DND-41 (cell line): ENCODE measurements at regions not wholly inside any gene's neighbourhood (a gene's known extent, or its start where the extent isn't known, plus 50 kb on each side); places are given as distances from the start of the nearest gene placed in this dataset.

Experiments used
- ATAC-seq: fragments of 200-7000 bp; cut with Tn5 transposase; 3 replicates; pipeline ENCODE4 v1.9.1; 2021; ENCODE audit warnings: low read depth; ENCODE audit not compliant: insufficient read depth
- DNase-seq: peaks from one replicate; pipeline ENCODE4 v3.0.0-alpha.2; 2020
- H2AFZ ChIP-seq: 2 replicates; pipeline ENCODE4 v1.6.0; 2012; ENCODE audit warnings: low read depth, low read length
- H3K27ac ChIP-seq: 2 replicates; pipeline ENCODE4 v1.5.1; 2012; ENCODE audit warnings: low read length, inconsistent platforms
- H3K27me3 ChIP-seq: fragments of 200-600 bp; sonication (generic); 2 replicates; pipeline ENCODE4 v1.6.0; 2012; ENCODE audit warnings: low read length, mild to moderate bottlenecking, inconsistent platforms; ENCODE audit not compliant: insufficient read depth, poor library complexity
- H3K36me3 ChIP-seq: 2 replicates; pipeline ENCODE4 v1.5.1; 2012; ENCODE audit warnings: low read length, inconsistent platforms; ENCODE audit not compliant: insufficient read depth
- H3K4me1 ChIP-seq: 2 replicates; pipeline ENCODE4 v1.5.1; 2012; ENCODE audit warnings: mild to moderate bottlenecking, low read length; ENCODE audit not compliant: insufficient read depth
- H3K4me2 ChIP-seq: 2 replicates; pipeline ENCODE4 v1.6.0; 2012; ENCODE audit warnings: mild to moderate bottlenecking, moderate library complexity, low read length, inconsistent platforms; ENCODE audit not compliant: insufficient read depth
- H3K4me3 ChIP-seq, 2 experiments: fragments of 200-600 bp in 1 of 2; shearing (Covaris generic) in 1 of 2; 2 replicates each; pipeline ENCODE4 v1.5.1; 2012 to 2016; ENCODE audit warnings: inconsistent platforms in 2 of 2, low read length in 2 of 2, mild to moderate bottlenecking in 2 of 2, low read depth in 1 of 2, moderate library complexity in 1 of 2
- H3K79me2 ChIP-seq: 2 replicates; pipeline ENCODE4 v1.6.0; 2012; ENCODE audit warnings: low read length, inconsistent platforms; ENCODE audit not compliant: insufficient read depth
- H3K9ac ChIP-seq: 2 replicates; pipeline ENCODE4 v1.6.0; 2012; ENCODE audit warnings: low read depth, mild to moderate bottlenecking, inconsistent platforms, low read length, moderate library complexity
- H3K9me3 ChIP-seq: 2 replicates; pipeline ENCODE4 v1.5.1; 2012; ENCODE audit warnings: low read length, moderate library complexity, mild to moderate bottlenecking, inconsistent platforms; ENCODE audit not compliant: insufficient read depth, severe bottlenecking
- H4K20me1 ChIP-seq: 2 replicates; pipeline ENCODE4 v1.6.0; 2012; ENCODE audit warnings: low read length; ENCODE audit not compliant: insufficient read depth
- CTCF ChIP-seq: IDR thresholded peaks from 2 replicates; pipeline ENCODE4 v1.5.1; 2012; ENCODE audit warnings: borderline replicate concordance, low read length, moderate library complexity, mild to moderate bottlenecking; ENCODE audit not compliant: poor library complexity, severe bottlenecking; ENCODE audit errors: extremely low read depth
- EZH2 ChIP-seq: IDR thresholded peaks from 3 replicates; pipeline ENCODE4 v1.6.1; 2012; ENCODE audit warnings: borderline replicate concordance, low read depth, mild to moderate bottlenecking, moderate library complexity, low read length, inconsistent platforms; ENCODE audit not compliant: severe bottlenecking

GRCh38 chr15:70225416-70225815, 127.7 kb upstream of the TLE3 start:
- H3K9ac ChIP-seq = no peak overlapping the region
- no peak overlapping the region for H3K4me2 ChIP-seq
- ATAC-seq (no peak), DNase-seq (no peak)
- H3K79me2 ChIP-seq = no peaks in the 10 kb centered on the region
- H3K4me3 ChIP-seq = no peak overlapping the region
- H3K9me3 ChIP-seq = no peaks in the 10 kb centered on the region
- H4K20me1 ChIP-seq = no peaks in the 10 kb centered on the region
- H3K27me3 ChIP-seq = no peaks in the 10 kb centered on the region
- no peak overlapping the region for H3K27ac ChIP-seq
- H3K4me1 ChIP-seq = no peaks in the 10 kb centered on the region
- TF ChIP-seq EZH2 (no peak), CTCF (no peak)
- H3K36me3 ChIP-seq = no peaks in the 10 kb centered on the region
- H2AFZ ChIP-seq = no peak overlapping the region

DNA sequence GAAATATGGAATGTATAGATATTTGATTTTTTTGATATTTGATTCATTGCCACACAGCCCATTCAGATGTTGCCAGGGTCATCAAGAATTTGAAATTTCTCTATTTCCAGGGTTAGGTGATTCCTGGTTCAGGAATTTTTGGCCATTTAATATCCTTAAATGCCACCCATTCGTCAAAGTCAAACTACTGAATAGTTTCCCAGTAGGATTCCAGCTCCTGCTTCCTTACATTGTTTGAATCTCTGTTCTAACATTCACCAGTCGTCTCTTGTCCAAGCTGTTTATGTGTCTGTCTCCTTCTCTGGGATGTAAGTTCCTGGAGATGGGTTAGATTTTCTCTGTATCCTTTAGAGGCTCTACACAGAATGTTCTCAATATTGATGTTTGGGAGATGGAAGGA, 124.9 kb upstream of the TLE3 start:
- Histone ChIP-seq H3K9ac (no peak overlapping the region), H3K4me1 (no peaks in the 10 kb centered on the region), H3K27me3 (no peaks in the 10 kb centered on the region), H3K27ac (no peak overlapping the region), H3K36me3 (no peaks in the 10 kb centered on the region), H3K79me2 (no peaks in the 10 kb centered on the region), H4K20me1 (no peaks in the 10 kb centered on the region), H2AFZ (no peak overlapping the region), H3K9me3 (no peaks in the 10 kb centered on the region), H3K4me2 (no peak overlapping the region), H3K4me3 (no peak overlapping the region)
- ATAC-seq = no peak
- TF ChIP-seq CTCF (no peak), EZH2 (no peak)
- DNase-seq = no peak

GRCh38 chr15:70220490-70221096, 122.9 kb upstream of the TLE3 start:
- H3K36me3 ChIP-seq = no peaks in the 10 kb centered on the region
- no peak overlapping the region for H3K4me3 ChIP-seq
- no peak overlapping the region for H3K27ac ChIP-seq
- no peaks in the 10 kb centered on the region for H3K27me3 ChIP-seq
- H2AFZ ChIP-seq = no peak overlapping the region
- DNase-seq (no peak), ATAC-seq (no peak)
- TF ChIP-seq EZH2 = no peak
- TF ChIP-seq CTCF = no peak
- no peak overlapping the region for H3K4me2 ChIP-seq
- H4K20me1 ChIP-seq = no peaks in the 10 kb centered on the region
- no peaks in the 10 kb centered on the region for H3K79me2 ChIP-seq
- no peaks in the 10 kb centered on the region for H3K9me3 ChIP-seq
- no peak overlapping the region for H3K9ac ChIP-seq
- H3K4me1 ChIP-seq = no peaks in the 10 kb centered on the region

DNA sequence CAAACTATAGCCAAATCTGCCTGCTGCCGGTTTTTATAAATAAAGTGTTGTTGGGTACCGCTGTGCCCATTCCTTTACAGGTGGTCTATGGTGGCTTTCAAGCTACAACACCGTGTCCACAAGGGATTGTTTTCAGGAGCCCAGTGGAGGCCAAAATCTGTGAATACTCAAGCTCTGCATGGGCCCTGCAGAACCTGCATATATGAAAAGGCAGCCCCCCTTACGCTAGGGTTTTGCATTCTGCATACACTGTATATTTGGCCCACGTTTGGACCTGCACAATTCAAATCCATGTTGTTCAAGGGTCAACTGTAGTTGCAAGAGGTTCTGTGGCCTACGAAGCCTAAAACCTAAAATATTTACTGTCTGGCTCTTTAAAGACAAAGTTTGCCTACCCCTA, 122.2 kb upstream of the TLE3 start:
- H3K27me3 ChIP-seq = no peaks in the 10 kb centered on the region
- no peak overlapping the region for H3K4me2 ChIP-seq
- H3K79me2 ChIP-seq = no peaks in the 10 kb centered on the region
- no peak overlapping the region for H3K4me3 ChIP-seq
- no peaks in the 10 kb centered on the region for H4K20me1 ChIP-seq
- no peak overlapping the region for H2AFZ ChIP-seq
- H3K9me3 ChIP-seq = no peaks in the 10 kb centered on the region
- H3K27ac ChIP-seq = no peak overlapping the region
- no peaks in the 10 kb centered on the region for H3K4me1 ChIP-seq
- no peak for DNase-seq
- no peak for ATAC-seq
- H3K36me3 ChIP-seq = no peaks in the 10 kb centered on the region
- H3K9ac ChIP-seq = no peak overlapping the region
- TF ChIP-seq CTCF (no peak), EZH2 (no peak)
